ENCODE measurements at regions not wholly inside any gene's neighbourhood (a gene's known extent, or its start where the extent isn't known, plus 50 kb on each side); places are given as distances from the start of the nearest gene placed in this dataset.

GRCh38 chr2:2572393-2573204 lies 241.5 kb upstream of the MYT1L start:
- H3K4me3 ChIP-seq (ENCODE audit: low read length), result no peak overlapping the region
- no peak for TF ChIP-seq ZNF274 (IDR thresholded peaks at IDR 0.05; ENCODE audit: low read depth, low read length)

- no peak for TF ChIP-seq ZNF274 (IDR thresholded peaks at IDR 0.05; ENCODE audit: low read depth, low read length)
- no peak overlapping the region for H3K4me3 ChIP-seq (ENCODE audit: low read length)
Observed at GRCh38 chr2:2571301-2572150, 240.5 kb upstream of the MYT1L start.

GRCh38 chr2:2570871-2571270 lies 239.8 kb upstream of the MYT1L start:
- no peak overlapping the region for H3K4me3 ChIP-seq (ENCODE audit: low read length)
- TF ChIP-seq ZNF274 (IDR thresholded peaks at IDR 0.05; ENCODE audit: low read depth, low read length), result no peak

GRCh38 chr2:2570360-2570759 lies 239.3 kb upstream of the MYT1L start:
- TF ChIP-seq ZNF274 (IDR thresholded peaks at IDR 0.05; ENCODE audit: low read depth, low read length), result no peak
- H3K4me3 ChIP-seq (ENCODE audit: low read length), result no peak overlapping the region

- TF ChIP-seq ZNF274 (IDR thresholded peaks at IDR 0.05; ENCODE audit: low read depth, low read length), result no peak
- no peak overlapping the region for H3K4me3 ChIP-seq (ENCODE audit: low read length)
Observed at GRCh38 chr2:2569836-2570235, 238.8 kb upstream of the MYT1L start.

- no peak for TF ChIP-seq ZNF274 (IDR thresholded peaks at IDR 0.05; ENCODE audit: low read depth, low read length)
- no peak overlapping the region for H3K4me3 ChIP-seq (ENCODE audit: low read length)
Observed at GRCh38 chr2:2569306-2569705, 238.2 kb upstream of the MYT1L start.

GRCh38 chr2:2568411-2568810 lies 237.3 kb upstream of the MYT1L start:
- TF ChIP-seq ZNF274 (IDR thresholded peaks at IDR 0.05; ENCODE audit: low read depth, low read length), result no peak
- no peak overlapping the region for H3K4me3 ChIP-seq (ENCODE audit: low read length)

- TF ChIP-seq ZNF274 (IDR thresholded peaks at IDR 0.05; ENCODE audit: low read depth, low read length), result no peak
- no peak overlapping the region for H3K4me3 ChIP-seq (ENCODE audit: low read length)
Observed at GRCh38 chr2:2567776-2568175, 236.7 kb upstream of the MYT1L start.

- no peak for TF ChIP-seq ZNF274 (IDR thresholded peaks at IDR 0.05; ENCODE audit: low read depth, low read length)
- no peak overlapping the region for H3K4me3 ChIP-seq (ENCODE audit: low read length)
Observed at GRCh38 chr2:2566396-2567323, 235.6 kb upstream of the MYT1L start.

- no peak for TF ChIP-seq ZNF274 (IDR thresholded peaks at IDR 0.05; ENCODE audit: low read depth, low read length)
Observed at GRCh38 chr2:2565671-2566070, 234.6 kb upstream of the MYT1L start.

GRCh38 chr2:2564300-2565078 lies 233.4 kb upstream of the MYT1L start:
- no peak for TF ChIP-seq ZNF274 (IDR thresholded peaks at IDR 0.05; ENCODE audit: low read depth, low read length)
- H3K4me3 ChIP-seq (ENCODE audit: low read length), result no peak overlapping the region

More at GRCh38 chr2:2565671-2566070, 234.6 kb upstream of the MYT1L start:
- H3K4me3 ChIP-seq (ENCODE audit: low read length), result no peak overlapping the region

- TF ChIP-seq ZNF274 (IDR thresholded peaks at IDR 0.05; ENCODE audit: low read depth, low read length), result no peak
- H3K4me3 ChIP-seq (ENCODE audit: low read length), result no peak overlapping the region
Observed at GRCh38 chr2:2563309-2563860, 232.3 kb upstream of the MYT1L start.

GRCh38 chr2:2562867-2563266 lies 231.8 kb upstream of the MYT1L start:
- no peak for TF ChIP-seq ZNF274 (IDR thresholded peaks at IDR 0.05; ENCODE audit: low read depth, low read length)
- no peak overlapping the region for H3K4me3 ChIP-seq (ENCODE audit: low read length)
